WERI-Rb-1 (cell line): ENCODE measurements at regions not wholly inside any gene's neighbourhood (a gene's known extent, or its start where the extent isn't known, plus 50 kb on each side); places are given as distances from the start of the nearest gene placed in this dataset.

Experiments
- DNase-seq: peaks from one replicate; pipeline ENCODE4 v3.0.0-alpha.2; 2020
- H3K27ac ChIP-seq: fragments of 250-450 bp; sonication (Bioruptor Pico); 2 replicates; pipeline ENCODE4 v1.5.1; 2020; ENCODE audit warnings: mild to moderate bottlenecking, moderate library complexity
- H3K27me3 ChIP-seq: fragments of 250-450 bp; sonication (Bioruptor Pico); 2 replicates; pipeline ENCODE4 v1.5.1; 2021; ENCODE audit warnings: mild to moderate bottlenecking, low read depth, moderate library complexity; ENCODE audit not compliant: insufficient read depth, severe bottlenecking
- H3K36me3 ChIP-seq: fragments of 250-450 bp; sonication (Bioruptor Pico); 2 replicates; pipeline ENCODE4 v1.5.1; 2020; ENCODE audit warnings: mild to moderate bottlenecking, moderate library complexity
- H3K4me3 ChIP-seq: 2 replicates; pipeline ENCODE4 v1.5.1; 2011; ENCODE audit warnings: low read depth, mild to moderate bottlenecking, control low read depth, low read length
- H3K9me3 ChIP-seq: fragments of 250-450 bp; sonication (Bioruptor Pico); 2 replicates; pipeline ENCODE4 v1.5.1; 2021; ENCODE audit warnings: mild to moderate bottlenecking, moderate library complexity; ENCODE audit not compliant: severe bottlenecking
- CTCF ChIP-seq: IDR thresholded peaks from 2 replicates; pipeline ENCODE4 v1.5.1; 2011; ENCODE audit warnings: low read depth, mild to moderate bottlenecking, control low read depth, inconsistent platforms, low read length

- no peak for TF ChIP-seq CTCF
- DNase-seq, result no peak
- Histone ChIP-seq H3K27ac (no peak overlapping the region), H3K27me3 (no peaks in the 10 kb centered on the region), H3K36me3 (no peaks in the 10 kb centered on the region), H3K4me3 (no peak overlapping the region), H3K9me3 (no peaks in the 10 kb centered on the region)
Measured at GRCh38 chr6:98717322-98717877, 117.0 kb upstream of the POU3F2 start.

GRCh38 chr6:98717988-98718387 is 116.4 kb upstream of the POU3F2 start:
- Histone ChIP-seq H3K9me3 (no peaks in the 10 kb centered on the region), H3K27me3 (no peaks in the 10 kb centered on the region), H3K27ac (no peak overlapping the region), H3K4me3 (no peak overlapping the region), H3K36me3 (no peaks in the 10 kb centered on the region)
- no peak for TF ChIP-seq CTCF
- DNase-seq, result no peak

- TF ChIP-seq CTCF, result no peak
- no peak for DNase-seq
- H3K27ac ChIP-seq, result no peak overlapping the region
Measured at GRCh38 chr6:98724537-98724936, 109.8 kb upstream of the POU3F2 start.

GRCh38 chr6:98747273-98747672 is 87.1 kb upstream of the POU3F2 start:
- no peaks in the 10 kb centered on the region for H3K27me3 ChIP-seq
- DNase-seq, result no peak
- no peak overlapping the region for H3K27ac ChIP-seq
- H3K4me3 ChIP-seq, result no peak overlapping the region
- TF ChIP-seq CTCF, result no peak
- no peaks in the 10 kb centered on the region for H3K9me3 ChIP-seq
- H3K36me3 ChIP-seq, result no peaks in the 10 kb centered on the region

More at GRCh38 chr6:98724537-98724936, 109.8 kb upstream of the POU3F2 start:
- Histone ChIP-seq H3K36me3 (no peaks in the 10 kb centered on the region), H3K9me3 (no peaks in the 10 kb centered on the region), H3K27me3 (no peaks in the 10 kb centered on the region), H3K4me3 (no peak overlapping the region)

GRCh38 chr6:98747960-98748359 is 86.4 kb upstream of the POU3F2 start:
- no peak for DNase-seq
- no peak for TF ChIP-seq CTCF

GRCh38 chr6:98759459-98759858 is 74.9 kb upstream of the POU3F2 start:
- Histone ChIP-seq H3K9me3 (peaks cover 5% of the 10 kb centered on the region), H3K36me3 (no peaks in the 10 kb centered on the region), H3K4me3 (no peak overlapping the region), H3K27ac (no peak overlapping the region), H3K27me3 (no peaks in the 10 kb centered on the region)
- no peak for TF ChIP-seq CTCF
- no peak for DNase-seq

More at GRCh38 chr6:98747960-98748359, 86.4 kb upstream of the POU3F2 start:
- no peaks in the 10 kb centered on the region for H3K9me3 ChIP-seq
- H3K4me3 ChIP-seq, result no peak overlapping the region
- no peaks in the 10 kb centered on the region for H3K36me3 ChIP-seq
- no peaks in the 10 kb centered on the region for H3K27me3 ChIP-seq
- H3K27ac ChIP-seq, result no peak overlapping the region
